ENCODE measurements at regions not wholly inside any gene's neighbourhood (a gene's known extent, or its start where the extent isn't known, plus 50 kb on each side); places are given as distances from the start of the nearest gene placed in this dataset.

DNA sequence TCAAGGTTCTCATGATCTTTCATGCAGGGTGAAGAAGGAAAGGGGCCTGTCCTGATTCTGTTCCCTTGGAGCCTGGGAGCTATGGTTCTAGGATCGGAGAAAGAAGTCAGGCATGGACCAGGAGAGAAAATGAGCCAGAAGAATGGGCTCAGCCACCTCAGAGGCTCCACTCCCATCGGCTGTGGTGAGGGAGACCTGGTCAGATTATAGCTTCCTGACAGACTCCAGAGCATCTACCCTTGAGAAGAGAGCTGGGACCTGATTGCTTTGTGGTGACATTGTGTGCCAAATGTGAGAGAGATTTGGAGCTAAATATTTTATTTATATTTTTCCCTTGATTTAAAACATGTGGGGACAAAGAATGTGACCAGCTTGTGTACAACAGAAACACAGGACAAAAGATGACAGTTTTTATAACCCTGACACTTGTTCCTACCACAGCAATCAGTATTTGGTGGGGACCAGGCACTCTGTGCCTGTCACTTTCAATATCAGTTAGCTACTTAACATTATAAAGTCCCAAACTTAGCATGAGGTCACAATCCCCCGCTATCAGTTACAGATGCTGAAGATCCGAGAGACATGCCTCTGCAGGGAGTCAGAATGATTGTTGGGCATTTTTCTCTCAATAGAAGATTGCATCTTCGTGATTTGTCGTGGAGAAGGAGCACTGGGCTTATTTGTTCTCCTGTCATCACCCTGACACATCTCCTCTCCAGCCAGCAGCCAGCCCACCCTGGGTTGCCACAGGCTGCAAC, 228.3 kb upstream of the ADAMTS16 start:
- Histone ChIP-seq H3K36me3 (no peaks in the 10 kb centered on the region), H3K9me3 (no peaks in the 10 kb centered on the region), H3K27me3 (no peaks in the 10 kb centered on the region), H3K4me3 (no peak overlapping the region), H3K27ac (no peak overlapping the region), H3K4me1 (ENCODE audit: insufficient read depth) (peaks cover 4% of the 10 kb centered on the region)
- intact Hi-C loops (cut with DNase I), result no loop called here
- WGBS, 3 donors, result 92 to 97% (median 92%) methylated on average over 6 of the region's 6 CpGs
- DNase-seq, result no peak
- TF ChIP-seq POLR2A (IDR thresholded peaks at IDR 0.05) (no peak), EP300 (IDR thresholded peaks at IDR 0.05) (no peak)
- TF ChIP-seq, protein P1, sequence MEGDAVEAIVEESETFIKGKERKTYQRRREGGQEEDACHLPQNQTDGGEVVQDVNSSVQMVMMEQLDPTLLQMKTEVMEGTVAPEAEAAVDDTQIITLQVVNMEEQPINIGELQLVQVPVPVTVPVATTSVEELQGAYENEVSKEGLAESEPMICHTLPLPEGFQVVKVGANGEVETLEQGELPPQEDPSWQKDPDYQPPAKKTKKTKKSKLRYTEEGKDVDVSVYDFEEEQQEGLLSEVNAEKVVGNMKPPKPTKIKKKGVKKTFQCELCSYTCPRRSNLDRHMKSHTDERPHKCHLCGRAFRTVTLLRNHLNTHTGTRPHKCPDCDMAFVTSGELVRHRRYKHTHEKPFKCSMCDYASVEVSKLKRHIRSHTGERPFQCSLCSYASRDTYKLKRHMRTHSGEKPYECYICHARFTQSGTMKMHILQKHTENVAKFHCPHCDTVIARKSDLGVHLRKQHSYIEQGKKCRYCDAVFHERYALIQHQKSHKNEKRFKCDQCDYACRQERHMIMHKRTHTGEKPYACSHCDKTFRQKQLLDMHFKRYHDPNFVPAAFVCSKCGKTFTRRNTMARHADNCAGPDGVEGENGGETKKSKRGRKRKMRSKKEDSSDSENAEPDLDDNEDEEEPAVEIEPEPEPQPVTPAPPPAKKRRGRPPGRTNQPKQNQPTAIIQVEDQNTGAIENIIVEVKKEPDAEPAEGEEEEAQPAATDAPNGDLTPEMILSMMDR (IDR thresholded peaks at IDR 0.05), result no peak

DNA sequence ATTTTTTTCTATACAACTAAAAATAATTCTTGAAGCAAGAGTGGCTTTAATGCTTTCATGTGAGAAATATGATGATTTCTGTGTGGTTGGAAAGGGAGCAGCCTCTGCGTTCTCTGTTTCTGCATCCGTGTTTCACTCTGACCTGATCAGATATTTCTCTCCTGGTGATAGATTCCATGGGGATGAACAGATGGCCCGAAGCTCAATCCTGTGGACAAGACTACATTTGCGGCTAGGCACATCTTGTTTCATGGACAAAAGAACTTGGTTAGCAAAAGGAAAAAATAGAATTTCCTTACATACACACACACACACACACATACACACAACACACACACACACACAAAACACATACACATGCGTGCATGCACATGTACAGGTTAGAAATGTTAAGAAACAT, 218.2 kb upstream of the ADAMTS16 start:
- 73 to 88% (median 74%) methylated on average over 5 of the region's 5 CpGs for WGBS, 3 donors
- Histone ChIP-seq H3K4me3 (no peak overlapping the region), H3K4me1 (ENCODE audit: insufficient read depth) (no peaks in the 10 kb centered on the region), H3K9me3 (no peaks in the 10 kb centered on the region), H3K27ac (no peak overlapping the region), H3K27me3 (no peaks in the 10 kb centered on the region), H3K36me3 (no peaks in the 10 kb centered on the region)
- intact Hi-C loops (cut with DNase I), result no loop called here
- DNase-seq, result no peak
- TF ChIP-seq, protein P1 (IDR thresholded peaks at IDR 0.05), result no peak
- TF ChIP-seq POLR2A (IDR thresholded peaks at IDR 0.05), result no peak
- no peak for TF ChIP-seq EP300 (IDR thresholded peaks at IDR 0.05)

DNA sequence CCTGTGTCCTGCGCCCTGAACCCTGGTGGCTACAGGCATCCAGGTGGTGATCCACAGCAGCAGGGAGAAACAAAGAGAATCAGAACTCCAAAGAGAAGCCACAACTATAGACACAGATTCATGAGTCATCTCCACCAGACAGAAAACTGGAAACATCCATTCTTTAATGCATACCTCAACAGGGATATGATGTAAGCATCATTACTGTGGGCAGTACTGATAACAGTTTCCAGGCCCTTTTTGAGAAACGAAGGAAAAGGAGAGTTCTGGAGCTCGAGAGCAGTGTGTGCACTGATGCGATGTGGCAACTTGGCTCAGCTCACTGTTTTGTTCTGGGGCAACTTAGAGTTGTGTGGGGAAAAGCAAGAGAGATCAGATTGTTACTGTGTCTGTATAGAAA, 215.6 kb upstream of the ADAMTS16 start:
- no peak for DNase-seq

DNA sequence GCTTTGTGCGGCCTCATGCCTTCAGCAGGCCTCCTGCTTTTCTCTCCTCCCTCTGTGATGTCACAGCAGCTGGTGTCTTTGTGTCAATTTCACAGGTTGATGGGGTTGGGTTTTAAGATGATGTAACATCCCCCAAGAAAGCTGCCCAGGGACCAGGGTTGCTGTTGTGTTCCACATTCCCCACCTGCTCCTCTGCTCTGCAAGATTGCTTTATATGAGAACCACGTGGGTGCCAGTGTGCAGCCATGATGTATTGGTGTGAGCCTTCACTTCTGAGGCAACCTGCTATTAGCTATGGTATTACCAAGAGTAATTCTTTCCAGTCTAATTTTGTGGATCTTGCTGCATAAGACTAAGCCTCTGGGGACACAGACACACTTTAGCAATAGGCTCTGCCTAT, 213.0 kb upstream of the ADAMTS16 start:
- peaks cover 2% of the 10 kb centered on the region for H3K4me1 ChIP-seq (ENCODE audit: insufficient read depth)
- intact Hi-C loops (cut with DNase I), result no loop called here
- TF ChIP-seq POLR2A (IDR thresholded peaks at IDR 0.05) (no peak), EP300 (IDR thresholded peaks at IDR 0.05) (no peak)
- TF ChIP-seq, protein P1 (IDR thresholded peaks at IDR 0.05), result no peak
- H3K9me3 ChIP-seq, result no peaks in the 10 kb centered on the region
- H3K4me3 ChIP-seq, result no peak overlapping the region
- H3K36me3 ChIP-seq, result no peaks in the 10 kb centered on the region
- no peaks in the 10 kb centered on the region for H3K27me3 ChIP-seq
- H3K27ac ChIP-seq, result no peak overlapping the region
- 80 to 84% (median 84%) methylated on average over 2 of the region's 2 CpGs for WGBS, 3 donors
- no peak for DNase-seq

More for the DNA sequence above, 215.6 kb upstream of the ADAMTS16 start:
- 41 to 63% (median 59%) methylated on average over 4 of the region's 4 CpGs for WGBS, 3 donors
- no peaks in the 10 kb centered on the region for H3K36me3 ChIP-seq
- H3K9me3 ChIP-seq, result no peaks in the 10 kb centered on the region
- no peak overlapping the region for H3K27ac ChIP-seq
- TF ChIP-seq POLR2A (IDR thresholded peaks at IDR 0.05) (no peak), EP300 (IDR thresholded peaks at IDR 0.05) (no peak)
- TF ChIP-seq, protein P1 (IDR thresholded peaks at IDR 0.05), result no peak
- H3K4me3 ChIP-seq, result no peak overlapping the region
- intact Hi-C loops (cut with DNase I), result no loop called here
- no peaks in the 10 kb centered on the region for H3K4me1 ChIP-seq (ENCODE audit: insufficient read depth)
- H3K27me3 ChIP-seq, result no peaks in the 10 kb centered on the region

Measured in ovary (tissue), 7 donors.